Fibroblast of villous mesenchyme (primary cell): ENCODE measurements at regions not wholly inside any gene's neighbourhood (a gene's known extent, or its start where the extent isn't known, plus 50 kb on each side); places are given as distances from the start of the nearest gene placed in this dataset.

ENCODE experiments used
- DNase-seq: peaks from one replicate; pipeline ENCODE4 v3.0.0-alpha.2; 2010; ENCODE audit warnings: low read depth
- H3K4me3 ChIP-seq: 2 replicates; pipeline ENCODE4 v1.5.1; 2011; ENCODE audit warnings: low read depth, mild to moderate bottlenecking, low read length
- TF ChIP-seq, protein P1 (sequence below): IDR thresholded peaks from 2 replicates; pipeline ENCODE4 v1.5.1; 2012; ENCODE audit warnings: low read depth, mild to moderate bottlenecking, low read length; ENCODE audit not compliant: insufficient read depth

DNA sequence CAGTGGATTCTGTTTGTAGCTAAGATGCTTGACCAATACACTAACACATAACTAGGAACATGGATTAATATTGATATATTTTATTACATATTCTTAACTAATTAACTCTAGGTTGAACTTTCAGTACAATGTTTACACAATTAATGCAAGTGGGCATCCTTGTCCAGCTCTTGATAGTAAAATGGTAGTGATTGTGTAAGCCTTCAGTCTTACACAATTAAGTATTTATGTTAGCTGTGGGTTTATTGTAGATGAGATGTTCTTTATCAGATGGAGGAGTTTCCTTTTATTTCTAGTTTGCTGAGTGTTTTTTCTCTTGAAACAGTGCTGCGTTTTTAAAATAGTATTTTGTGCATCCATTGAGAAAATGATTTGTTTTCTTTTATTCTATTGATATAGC, 1210.8 kb downstream of the CDH12 start:
- no peak overlapping the region for H3K4me3 ChIP-seq
- DNase-seq, result no peak
- TF ChIP-seq, protein P1, sequence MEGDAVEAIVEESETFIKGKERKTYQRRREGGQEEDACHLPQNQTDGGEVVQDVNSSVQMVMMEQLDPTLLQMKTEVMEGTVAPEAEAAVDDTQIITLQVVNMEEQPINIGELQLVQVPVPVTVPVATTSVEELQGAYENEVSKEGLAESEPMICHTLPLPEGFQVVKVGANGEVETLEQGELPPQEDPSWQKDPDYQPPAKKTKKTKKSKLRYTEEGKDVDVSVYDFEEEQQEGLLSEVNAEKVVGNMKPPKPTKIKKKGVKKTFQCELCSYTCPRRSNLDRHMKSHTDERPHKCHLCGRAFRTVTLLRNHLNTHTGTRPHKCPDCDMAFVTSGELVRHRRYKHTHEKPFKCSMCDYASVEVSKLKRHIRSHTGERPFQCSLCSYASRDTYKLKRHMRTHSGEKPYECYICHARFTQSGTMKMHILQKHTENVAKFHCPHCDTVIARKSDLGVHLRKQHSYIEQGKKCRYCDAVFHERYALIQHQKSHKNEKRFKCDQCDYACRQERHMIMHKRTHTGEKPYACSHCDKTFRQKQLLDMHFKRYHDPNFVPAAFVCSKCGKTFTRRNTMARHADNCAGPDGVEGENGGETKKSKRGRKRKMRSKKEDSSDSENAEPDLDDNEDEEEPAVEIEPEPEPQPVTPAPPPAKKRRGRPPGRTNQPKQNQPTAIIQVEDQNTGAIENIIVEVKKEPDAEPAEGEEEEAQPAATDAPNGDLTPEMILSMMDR, result no peak

GRCh38 chr5:21623831-21624230, 1229.3 kb downstream of the CDH12 start:
- no peak for DNase-seq
- TF ChIP-seq, protein P1, result no peak
- no peak overlapping the region for H3K4me3 ChIP-seq

GRCh38 chr5:21615195-21615765, 1237.9 kb downstream of the CDH12 start:
- DNase-seq, result no peak
- no peak overlapping the region for H3K4me3 ChIP-seq
- TF ChIP-seq, protein P1, result no peak

GRCh38 chr5:21613971-21614488, 1239.1 kb downstream of the CDH12 start:
- TF ChIP-seq, protein P1, result no peak
- no peak overlapping the region for H3K4me3 ChIP-seq
- no peak for DNase-seq

DNA sequence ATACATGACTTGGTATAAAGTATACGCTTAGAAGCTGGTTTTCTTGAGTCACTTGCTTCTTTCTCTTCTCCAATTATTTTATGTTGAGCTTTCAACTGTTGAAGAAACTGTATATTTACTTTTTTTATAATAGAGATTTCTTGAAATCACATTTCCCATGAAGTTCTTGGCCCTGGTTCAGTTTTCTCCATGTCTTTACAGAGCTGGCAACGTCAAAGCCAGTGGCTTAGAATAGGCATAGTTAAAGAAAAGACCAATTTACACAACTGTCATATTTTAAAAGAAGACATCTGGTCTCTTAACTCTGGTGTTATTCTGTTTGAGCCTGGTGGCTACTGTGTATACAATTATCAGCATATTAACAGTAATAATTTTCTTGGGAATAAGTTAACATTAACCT, 1249.3 kb downstream of the CDH12 start:
- no peak for DNase-seq
- TF ChIP-seq, protein P1, result no peak
- no peak overlapping the region for H3K4me3 ChIP-seq

GRCh38 chr5:21594566-21594965, 1258.6 kb downstream of the CDH12 start:
- TF ChIP-seq, protein P1, result no peak
- DNase-seq, result no peak
- no peak overlapping the region for H3K4me3 ChIP-seq

GRCh38 chr5:21593261-21593660, 1259.9 kb downstream of the CDH12 start:
- H3K4me3 ChIP-seq, result no peak overlapping the region
- TF ChIP-seq, protein P1, result no peak
- no peak for DNase-seq
